ENCODE measurements at regions not wholly inside any gene's neighbourhood (a gene's known extent, or its start where the extent isn't known, plus 50 kb on each side); places are given as distances from the start of the nearest gene placed in this dataset.

GRCh38 chr1:219045246-219045645 is 128.4 kb upstream of the LYPLAL1 start:
- TF ChIP-seq CTCF (IDR thresholded peaks at IDR 0.05 in 2 of 3, conservative IDR thresholded peaks at IDR 0.05 in 1 of 3; ENCODE audit: borderline replicate concordance in 1 of 3, insufficient read depth in 1 of 3, low read depth in 2 of 3, low read length in 2 of 3) (no peak), EGR1 (IDR thresholded peaks at IDR 0.05; ENCODE audit: low read depth) (no peak), JUND (IDR thresholded peaks at IDR 0.05) (no peak), EZH2 (IDR thresholded peaks at IDR 0.05) (no peak), POLR2AphosphoS5 (IDR thresholded peaks at IDR 0.05; ENCODE audit: low read depth, low read length) (no peak)
